HepG2 (cell line): ENCODE measurements at regions not wholly inside any gene's neighbourhood (a gene's known extent, or its start where the extent isn't known, plus 50 kb on each side); places are given as distances from the start of the nearest gene placed in this dataset.
A peak's percentile ranks its signal among the peaks of the same experiment; 100 is the strongest.

Experiments used
- ATAC-seq: fragments of 200-7000 bp; cut with Tn5 transposase; 3 replicates; pipeline ENCODE4 v1.9.1; 2020; ENCODE audit warnings: mild to moderate bottlenecking, moderate library complexity
- BruUV-seq: library from RNA; stranded (reverse); fragments of 400-500 nt; replicated peaks from 2 replicates; lab custom pipeline; 2021; lab: Mats Ljungman, UMichigan
- CTCF ChIA-PET: fragments of 300-600 bp; formaldehyde crosslinking; extraction: SDS; loops from one replicate; lab custom pipeline; 2021; ENCODE audit warnings: low total read pairs, inconsistent platforms, low intra/inter-chr PET ratio; lab: Yijun Ruan, JAX
- POLR2A ChIA-PET: fragments of 350-600 bp; sonication (Branson Sonifier 250); formaldehyde crosslinking; loops from one replicate; lab custom pipeline; 2020; ENCODE audit warnings: antibody characterized with exemption, inconsistent platforms; lab: Yijun Ruan, JAX
- DNase-seq: peaks from one replicate; pipeline ENCODE4 v3.0.0-alpha.2; 2015; ENCODE audit warnings: low spot score
- FAIRE-seq: peaks from 3 replicates; lab custom pipeline; 2011; peaks lifted over from hg19 to GRCh38; lab: Jason Lieb, UNC
- H2AFZ ChIP-seq: one replicate; pipeline ENCODE4 v1.6.1; 2011; ENCODE audit warnings: low read length, inconsistent platforms
- H3K27ac ChIP-seq: fragments of 300-600 bp; 3 replicates; pipeline ENCODE4 v1.8.0; 2011; ENCODE audit warnings: mixed run types, mild to moderate bottlenecking, mixed read lengths, low read length, inconsistent platforms; ENCODE audit not compliant: insufficient read depth; ENCODE audit errors: extremely low read length
- H3K27me3 ChIP-seq, 2 experiments: fragments of 200-600 bp in 1 of 2; 2 replicates in 1 of 2; 3 replicates in 1 of 2; pipeline versions ENCODE4 v1.6.0 to v1.8.0; 2011; ENCODE audit warnings: low read length in 2 of 2, mild to moderate bottlenecking in 2 of 2, moderate library complexity in 2 of 2, inconsistent platforms in 1 of 2; ENCODE audit not compliant: insufficient read depth in 2 of 2, control insufficient read depth in 1 of 2
- H3K36me3 ChIP-seq, 2 experiments: fragments of 200-600 bp in 1 of 2; replicated peaks in 1 of 2; 2 replicates in 1 of 2; 3 replicates in 1 of 2; pipeline versions ENCODE4 v1.5.1 to v1.8.0; 2011; ENCODE audit warnings: low read length in 2 of 2, inconsistent platforms in 1 of 2; ENCODE audit not compliant: insufficient read depth in 2 of 2, control insufficient read depth in 1 of 2
- H3K4me1 ChIP-seq: 2 replicates; pipeline ENCODE4 v1.5.1; 2012; ENCODE audit warnings: low read length, inconsistent platforms; ENCODE audit not compliant: insufficient read depth
- H3K4me2 ChIP-seq: 2 replicates; pipeline ENCODE4 v1.6.0; 2011; ENCODE audit warnings: low read depth, low read length, inconsistent platforms
- H3K4me3 ChIP-seq, 3 experiments: fragments of 200-600 bp in 1 of 3; sonication (generic), shearing (Covaris generic) in 1 of 3; replicated peaks in 1 of 3; 2 replicates each; pipeline ENCODE4 v1.5.1; 2011 to 2016; ENCODE audit warnings: low read length in 3 of 3, inconsistent platforms in 2 of 3, low read depth in 2 of 3, mild to moderate bottlenecking in 2 of 3, control low read depth in 1 of 3, mixed read lengths in 1 of 3; ENCODE audit not compliant: insufficient read depth in 1 of 3
- H3K79me2 ChIP-seq: one replicate; pipeline ENCODE4 v1.6.1; 2011; ENCODE audit warnings: low read length, inconsistent platforms; ENCODE audit not compliant: insufficient read depth
- H3K9ac ChIP-seq: 2 replicates; pipeline ENCODE4 v1.6.0; 2011; ENCODE audit warnings: mild to moderate bottlenecking, low read depth, low read length, inconsistent platforms; ENCODE audit not compliant: insufficient read depth
- H3K9me3 ChIP-seq: 2 replicates; pipeline ENCODE4 v1.5.1; 2012; ENCODE audit warnings: mild to moderate bottlenecking, low read length
- H4K20me1 ChIP-seq: 2 replicates; pipeline ENCODE4 v1.6.0; 2011; ENCODE audit warnings: inconsistent platforms, mild to moderate bottlenecking, low read length, moderate library complexity; ENCODE audit not compliant: insufficient read depth
- ATF6 ChIP-seq: sonication (generic); formaldehyde crosslinking; conservative IDR thresholded peaks from 2 replicates; pipeline ENCODE4 v1.4.0; 2020; ENCODE audit warnings: missing genetic modification reagents
- ELF1 ChIP-seq: sonication (generic); formaldehyde crosslinking; IDR thresholded peaks from 2 replicates; pipeline ENCODE4 v1.4.0; 2020; ENCODE audit warnings: missing genetic modification reagents
- GABPA ChIP-seq, 2 experiments: IDR thresholded peaks; 2 replicates each; pipeline ENCODE4 v1.6.1; 2011 to 2016; ENCODE audit warnings: low read depth in 2 of 2, low read length in 1 of 2, missing biosample characterization in 1 of 2, missing genetic modification characterization in 1 of 2
- PAF1 ChIP-seq: IDR thresholded peaks from 2 replicates; pipeline ENCODE4 v1.6.1; 2016; ENCODE audit warnings: missing genetic modification reagents, missing compliant biosample characterization
- SETDB1 ChIP-seq: sonication (generic); formaldehyde crosslinking; IDR thresholded peaks from 2 replicates; pipeline ENCODE4 v1.5.1; 2020; ENCODE audit warnings: missing genetic modification reagents, mild to moderate bottlenecking, borderline replicate concordance
- TEAD3 ChIP-seq: optimal IDR thresholded peaks from 2 replicates; pipeline ENCODE3; 2016; ENCODE audit warnings: borderline replicate concordance
- ZFP82 ChIP-seq: sonication (generic); formaldehyde crosslinking; IDR thresholded peaks from 2 replicates; pipeline ENCODE4 v1.5.1; 2020; ENCODE audit warnings: mild to moderate bottlenecking, missing genetic modification reagents, borderline replicate concordance
- ZNF232 ChIP-seq: sonication (generic); formaldehyde crosslinking; IDR thresholded peaks from 2 replicates; pipeline ENCODE4 v1.4.0; 2020; ENCODE audit warnings: missing genetic modification reagents, borderline replicate concordance
- ZNF431 ChIP-seq: sonication (generic); formaldehyde crosslinking; IDR thresholded peaks from 2 replicates; pipeline ENCODE4 v1.9.0; 2022; ENCODE audit warnings: missing genetic modification reagents, low read depth, mild to moderate bottlenecking, borderline replicate concordance
- ZNF562 ChIP-seq: sonication (generic); formaldehyde crosslinking; IDR thresholded peaks from 2 replicates; pipeline ENCODE4 v1.8.0; 2022; ENCODE audit warnings: missing genetic modification reagents, borderline replicate concordance
- ZNF614 ChIP-seq: IDR thresholded peaks from 2 replicates; pipeline ENCODE4 v1.6.1; 2018; ENCODE audit warnings: missing biosample characterization, missing genetic modification reagents, inconsistent platforms, borderline replicate concordance
- ZNF724P ChIP-seq: sonication (generic); formaldehyde crosslinking; IDR thresholded peaks from 2 replicates; pipeline ENCODE4 v1.8.0; 2022; ENCODE audit warnings: missing genetic modification reagents, borderline replicate concordance
- ZNF878 ChIP-seq: sonication (generic); formaldehyde crosslinking; IDR thresholded peaks from 2 replicates; pipeline ENCODE4 v1.8.1; 2023; ENCODE audit warnings: mild to moderate bottlenecking, missing genetic modification reagents, moderate library complexity
- WGBS: methylation state at CpG from one replicate; pipeline ENCODE4 v1.1.6; 2017; ENCODE audit warnings: low lambda C conversion rate; 5-methylcytosine and 5-hydroxymethylcytosine counted together
- in situ Hi-C: cut with HindIII; loops from 2 replicates; pipeline ENCODE4 v1.10.0; 2017; ENCODE audit warnings: low pct_unique_long_range_greater_than_20kb; ENCODE audit not compliant: extremely low pct_ligation_motif_present
- intact Hi-C: fragments of 100-400 bp; cut with micrococcal nuclease; formaldehyde crosslinking; loops from one replicate; pipeline ENCODE4 v1.10.0; 2022; ENCODE audit not compliant: unreplicated experiment
- TF ChIP-seq, protein P1 (sequence below): sonication (generic); formaldehyde crosslinking; conservative IDR thresholded peaks from 2 replicates; pipeline ENCODE4 v1.4.0; 2020; ENCODE audit warnings: mild to moderate bottlenecking, missing genetic modification reagents, moderate library complexity
- TF ChIP-seq, protein P2 (sequence below): sonication (generic); formaldehyde crosslinking; IDR thresholded peaks from 2 replicates; pipeline ENCODE4 v1.9.0; 2021; ENCODE audit warnings: missing genetic modification reagents, borderline replicate concordance
- TF ChIP-seq, protein P3 (sequence below): sonication (generic); formaldehyde crosslinking; IDR thresholded peaks from 2 replicates; pipeline ENCODE4 v1.5.0; 2020; ENCODE audit warnings: missing genetic modification reagents, mild to moderate bottlenecking, borderline replicate concordance

DNA sequence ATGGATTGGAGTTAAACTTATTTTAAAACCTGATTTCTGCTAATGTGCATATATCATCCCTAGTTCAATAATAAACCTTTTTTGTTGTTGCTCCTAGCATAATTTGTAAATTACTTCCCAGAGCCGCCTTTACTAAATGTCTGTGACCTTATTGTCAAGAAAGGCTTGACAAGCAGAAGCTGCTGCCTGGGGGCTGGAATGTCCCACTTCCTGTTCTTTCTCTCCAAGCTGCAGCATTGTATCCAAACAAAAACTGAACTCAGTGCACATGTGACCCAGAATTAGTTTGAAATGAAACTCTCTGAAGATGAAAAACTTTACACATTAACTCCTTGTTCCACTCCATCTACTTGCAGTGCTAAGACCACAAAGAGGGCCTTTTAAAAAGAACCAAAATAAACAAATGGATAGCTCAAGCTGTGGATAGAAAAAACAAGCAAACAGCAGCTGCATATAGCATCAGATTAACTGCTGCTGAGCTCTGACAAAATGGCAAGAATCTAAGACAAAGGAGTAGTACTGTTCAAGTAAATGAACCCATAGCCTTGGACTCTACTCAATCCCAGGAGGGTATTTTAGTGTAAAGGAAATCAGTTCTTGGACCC lies 99.8 kb upstream of the NEUROD1 start:
- peak overlapping the region; percentile 34 for H3K4me2 ChIP-seq
- peaks cover 60% of the 10 kb centered on the region for H3K4me1 ChIP-seq
- no peaks in the 10 kb centered on the region for H3K9me3 ChIP-seq
- ATAC-seq, result peak; percentile 54
- H3K36me3 ChIP-seq, result no peaks in the 10 kb centered on the region
- no peak for DNase-seq
- in situ Hi-C loops, result no loop called here
- intact Hi-C loops, result no loop called here
- CTCF ChIA-PET, result no interaction called here
- no peak for FAIRE-seq
- no peak overlapping the region for H3K27ac ChIP-seq
- no peaks in the 10 kb centered on the region for H4K20me1 ChIP-seq
- BruUV-seq, result no TSS peak
- no peaks in the 10 kb centered on the region for H3K79me2 ChIP-seq
- WGBS, result 34% methylated on average over 1 of the region's 1 CpG
- no peak overlapping the region for H3K9ac ChIP-seq
- H3K4me3 ChIP-seq, result no peak overlapping the region
- no peaks in the 10 kb centered on the region for H3K27me3 ChIP-seq
- POLR2A ChIA-PET, result interaction anchor here (2.3 kb wide), 1 partner anchor 10 kb away, joined by 7 read pairs; no protein-coding TSS in a partner anchor
- H2AFZ ChIP-seq, result no peak overlapping the region
- TF ChIP-seq ZNF562 (CRISPR knock-in tag), result no peak
- TF ChIP-seq ATF6 (CRISPR knock-in tag), result no peak
- TF ChIP-seq PAF1 (CRISPR knock-in tag), result no peak
- TF ChIP-seq ZNF431 (CRISPR knock-in tag), result no peak
- no peak for TF ChIP-seq ZNF232 (CRISPR knock-in tag)
- TF ChIP-seq, protein P1, sequence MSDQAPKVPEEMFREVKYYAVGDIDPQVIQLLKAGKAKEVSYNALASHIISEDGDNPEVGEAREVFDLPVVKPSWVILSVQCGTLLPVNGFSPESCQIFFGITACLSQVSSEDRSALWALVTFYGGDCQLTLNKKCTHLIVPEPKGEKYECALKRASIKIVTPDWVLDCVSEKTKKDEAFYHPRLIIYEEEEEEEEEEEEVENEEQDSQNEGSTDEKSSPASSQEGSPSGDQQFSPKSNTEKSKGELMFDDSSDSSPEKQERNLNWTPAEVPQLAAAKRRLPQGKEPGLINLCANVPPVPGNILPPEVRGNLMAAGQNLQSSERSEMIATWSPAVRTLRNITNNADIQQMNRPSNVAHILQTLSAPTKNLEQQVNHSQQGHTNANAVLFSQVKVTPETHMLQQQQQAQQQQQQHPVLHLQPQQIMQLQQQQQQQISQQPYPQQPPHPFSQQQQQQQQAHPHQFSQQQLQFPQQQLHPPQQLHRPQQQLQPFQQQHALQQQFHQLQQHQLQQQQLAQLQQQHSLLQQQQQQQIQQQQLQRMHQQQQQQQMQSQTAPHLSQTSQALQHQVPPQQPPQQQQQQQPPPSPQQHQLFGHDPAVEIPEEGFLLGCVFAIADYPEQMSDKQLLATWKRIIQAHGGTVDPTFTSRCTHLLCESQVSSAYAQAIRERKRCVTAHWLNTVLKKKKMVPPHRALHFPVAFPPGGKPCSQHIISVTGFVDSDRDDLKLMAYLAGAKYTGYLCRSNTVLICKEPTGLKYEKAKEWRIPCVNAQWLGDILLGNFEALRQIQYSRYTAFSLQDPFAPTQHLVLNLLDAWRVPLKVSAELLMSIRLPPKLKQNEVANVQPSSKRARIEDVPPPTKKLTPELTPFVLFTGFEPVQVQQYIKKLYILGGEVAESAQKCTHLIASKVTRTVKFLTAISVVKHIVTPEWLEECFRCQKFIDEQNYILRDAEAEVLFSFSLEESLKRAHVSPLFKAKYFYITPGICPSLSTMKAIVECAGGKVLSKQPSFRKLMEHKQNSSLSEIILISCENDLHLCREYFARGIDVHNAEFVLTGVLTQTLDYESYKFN (CRISPR knock-in tag), result 0 out of 2 replicates have a peak, but pooled peaks have one; percentile 16
- no peak for TF ChIP-seq ZFP82 (CRISPR knock-in tag)
- TF ChIP-seq, protein P2, sequence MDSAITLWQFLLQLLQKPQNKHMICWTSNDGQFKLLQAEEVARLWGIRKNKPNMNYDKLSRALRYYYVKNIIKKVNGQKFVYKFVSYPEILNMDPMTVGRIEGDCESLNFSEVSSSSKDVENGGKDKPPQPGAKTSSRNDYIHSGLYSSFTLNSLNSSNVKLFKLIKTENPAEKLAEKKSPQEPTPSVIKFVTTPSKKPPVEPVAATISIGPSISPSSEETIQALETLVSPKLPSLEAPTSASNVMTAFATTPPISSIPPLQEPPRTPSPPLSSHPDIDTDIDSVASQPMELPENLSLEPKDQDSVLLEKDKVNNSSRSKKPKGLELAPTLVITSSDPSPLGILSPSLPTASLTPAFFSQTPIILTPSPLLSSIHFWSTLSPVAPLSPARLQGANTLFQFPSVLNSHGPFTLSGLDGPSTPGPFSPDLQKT, result no peak
- 0 out of 2 replicates have a peak, but pooled peaks have one; percentile 22 for TF ChIP-seq ZNF878
- peak; percentile 71 for TF ChIP-seq TEAD3 (CRISPR knock-in tag)
- TF ChIP-seq SETDB1, result no peak
- TF ChIP-seq ZNF724P (CRISPR knock-in tag), result no peak
- TF ChIP-seq ZNF614 (CRISPR knock-in tag), result no peak
- peak; percentile 61; the same call in 1 of the 2 replicates for TF ChIP-seq ELF1
- TF ChIP-seq, protein P3, sequence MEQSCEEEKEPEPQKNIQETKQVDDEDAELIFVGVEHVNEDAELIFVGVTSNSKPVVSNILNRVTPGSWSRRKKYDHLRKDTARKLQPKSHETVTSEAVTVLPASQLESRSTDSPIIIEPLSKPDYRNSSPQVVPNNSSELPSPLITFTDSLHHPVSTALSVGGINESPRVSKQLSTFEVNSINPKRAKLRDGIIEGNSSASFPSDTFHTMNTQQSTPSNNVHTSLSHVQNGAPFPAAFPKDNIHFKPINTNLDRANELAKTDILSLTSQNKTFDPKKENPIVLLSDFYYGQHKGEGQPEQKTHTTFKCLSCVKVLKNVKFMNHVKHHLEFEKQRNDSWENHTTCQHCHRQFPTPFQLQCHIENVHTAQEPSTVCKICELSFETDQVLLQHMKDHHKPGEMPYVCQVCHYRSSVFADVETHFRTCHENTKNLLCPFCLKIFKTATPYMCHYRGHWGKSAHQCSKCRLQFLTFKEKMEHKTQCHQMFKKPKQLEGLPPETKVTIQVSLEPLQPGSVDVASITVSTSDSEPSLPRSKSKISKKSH (CRISPR knock-in tag), result no peak
- no peak for TF ChIP-seq GABPA (IDR thresholded peaks at IDR 0.05; ENCODE audit: low read depth, low read length)
- TF ChIP-seq GABPA (CRISPR knock-in tag; IDR thresholded peaks at IDR 0.05; ENCODE audit: low read depth), result peak; percentile 49
